ENCODE measurements at regions not wholly inside any gene's neighbourhood (a gene's known extent, or its start where the extent isn't known, plus 50 kb on each side); places are given as distances from the start of the nearest gene placed in this dataset.

DNA sequence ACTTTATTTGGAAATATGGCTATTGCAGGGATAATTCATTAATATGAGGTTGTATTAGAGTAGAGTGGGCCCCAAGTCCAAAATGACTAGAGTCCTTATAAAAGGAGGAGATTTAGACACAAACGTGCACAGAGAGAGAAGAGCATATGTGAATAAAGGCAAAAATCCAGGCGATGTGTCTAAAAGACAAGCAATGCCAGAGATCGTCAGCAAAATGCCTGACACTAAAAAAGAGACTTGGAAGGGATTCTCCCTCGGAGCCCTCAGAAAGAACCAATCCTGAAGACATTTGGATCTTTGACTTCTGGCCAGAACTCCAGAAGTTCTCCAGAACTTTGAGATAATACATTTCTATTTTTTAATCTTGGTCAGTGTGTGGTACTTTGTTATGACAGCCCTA lies 472.1 kb downstream of the NLGN4X start:
- TF ChIP-seq CTCF (IDR thresholded peaks at IDR 0.05) (no peak), ZFX (IDR thresholded peaks at IDR 0.05; ENCODE audit: borderline replicate concordance) (no peak)
